ENCODE measurements at regions not wholly inside any gene's neighbourhood (a gene's known extent, or its start where the extent isn't known, plus 50 kb on each side); places are given as distances from the start of the nearest gene placed in this dataset.
A peak's percentile ranks its signal among the peaks of the same experiment; 100 is the strongest.
"Not testable (repeated sequence)": the region's sequence is repeated elsewhere in the genome, so short reads cannot be mapped to it uniquely, and the experiment has no call there.

- DNase-seq = no peak
These were observed 328.7 kb upstream of the B3GAT1 start for GRCh38 chr11:134740590-134741261.

GRCh38 chr11:134739136-134739535 lies 327.1 kb upstream of the B3GAT1 start:
- DNase-seq = no peak

- DNase-seq = no peak
These were observed 326.5 kb upstream of the B3GAT1 start for GRCh38 chr11:134738581-134738980.

GRCh38 chr11:134737563-134738510 lies 325.8 kb upstream of the B3GAT1 start:
- no peak for DNase-seq

- DNase-seq = peak; percentile 10
These were observed 324.4 kb upstream of the B3GAT1 start for GRCh38 chr11:134736251-134736947.

- DNase-seq = no peak
These were observed 322.9 kb upstream of the B3GAT1 start for GRCh38 chr11:134734894-134735293.

- no peak for DNase-seq
These were observed 322.3 kb upstream of the B3GAT1 start for GRCh38 chr11:134734141-134734845.

- DNase-seq = no peak
These were observed 321.6 kb upstream of the B3GAT1 start for GRCh38 chr11:134733646-134734045.

GRCh38 chr11:134731213-134731961 lies 319.3 kb upstream of the B3GAT1 start:
- DNase-seq = no peak

- DNase-seq = no peak
These were observed 318.6 kb upstream of the B3GAT1 start for GRCh38 chr11:134730561-134731212.

GRCh38 chr11:134730101-134730500 lies 318.1 kb upstream of the B3GAT1 start:
- DNase-seq = no peak

- no peak for DNase-seq
These were observed 316.1 kb upstream of the B3GAT1 start for GRCh38 chr11:134728186-134728585.

GRCh38 chr11:134727636-134728035 lies 315.6 kb upstream of the B3GAT1 start:
- DNase-seq = no peak

GRCh38 chr11:134727204-134727603 lies 315.2 kb upstream of the B3GAT1 start:
- no peak for DNase-seq

- no peak for DNase-seq
These were observed 313.9 kb upstream of the B3GAT1 start for GRCh38 chr11:134725716-134726639.

GRCh38 chr11:134725211-134725610 lies 313.2 kb upstream of the B3GAT1 start:
- DNase-seq = no peak

GRCh38 chr11:134724779-134725140 lies 312.7 kb upstream of the B3GAT1 start:
- no peak for DNase-seq

GRCh38 chr11:134724106-134724778 lies 312.2 kb upstream of the B3GAT1 start:
- no peak for DNase-seq

- DNase-seq = not testable (repeated sequence)
These were observed 308.6 kb upstream of the B3GAT1 start for GRCh38 chr11:134720691-134721070.
